Peyer's patch (tissue), 4 donors: ENCODE measurements at regions not wholly inside any gene's neighbourhood (a gene's known extent, or its start where the extent isn't known, plus 50 kb on each side); places are given as distances from the start of the nearest gene placed in this dataset.

Source experiments
- POLR2A ChIP-seq, 2 donors: fragments of 450-650 bp; IDR thresholded peaks; one replicate each; pipeline ENCODE4 v1.5.1; 2017; ENCODE audit warnings: antibody characterized with exemption in 2 of 2, mild to moderate bottlenecking in 2 of 2, moderate library complexity in 2 of 2
- TF ChIP-seq, protein P1 (sequence below), 6 experiments: fragments of 450-650 bp in 4 of 6; fragments of 200-600 bp in 2 of 6; sonication (generic) in 1 of 6; IDR thresholded peaks; one replicate each; pipeline ENCODE4 v1.5.1; 2017 to 2019; ENCODE audit warnings: antibody characterized with exemption in 6 of 6, mild to moderate bottlenecking in 3 of 6, moderate library complexity in 1 of 6

DNA sequence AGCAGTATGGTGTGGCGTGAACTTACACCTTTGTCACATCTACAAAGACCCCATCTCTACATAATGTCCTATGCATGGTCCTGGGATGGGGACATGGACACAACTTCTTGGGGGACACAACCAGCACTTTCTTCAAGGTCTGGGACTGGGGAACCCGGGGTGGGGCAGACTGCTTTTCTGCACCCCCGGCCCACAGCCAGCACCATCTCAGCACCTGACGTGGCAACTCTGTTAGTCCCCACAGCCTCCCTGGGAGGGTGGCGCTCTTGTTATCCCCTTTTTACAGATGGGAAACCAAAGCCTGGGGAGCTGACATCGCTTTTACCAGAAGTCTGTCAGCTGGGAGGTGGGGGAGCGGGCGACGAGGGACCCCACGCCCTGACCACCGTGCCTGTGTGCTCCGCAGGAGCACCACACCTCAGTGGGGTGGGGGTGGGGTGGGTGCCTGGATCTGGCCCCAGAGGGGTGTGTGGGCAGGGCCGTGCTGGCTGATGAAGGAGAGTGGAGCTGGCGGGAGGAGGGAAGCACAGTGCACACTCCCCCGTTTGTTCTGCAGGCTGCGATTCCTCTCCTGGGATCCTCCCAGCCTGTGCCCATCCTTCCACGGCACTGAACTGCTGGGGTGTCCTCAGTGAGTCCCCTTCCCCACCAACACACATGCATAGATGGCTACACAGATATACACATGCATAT is 115.4 kb upstream of the GSE1 start:
- TF ChIP-seq, protein P1, sequence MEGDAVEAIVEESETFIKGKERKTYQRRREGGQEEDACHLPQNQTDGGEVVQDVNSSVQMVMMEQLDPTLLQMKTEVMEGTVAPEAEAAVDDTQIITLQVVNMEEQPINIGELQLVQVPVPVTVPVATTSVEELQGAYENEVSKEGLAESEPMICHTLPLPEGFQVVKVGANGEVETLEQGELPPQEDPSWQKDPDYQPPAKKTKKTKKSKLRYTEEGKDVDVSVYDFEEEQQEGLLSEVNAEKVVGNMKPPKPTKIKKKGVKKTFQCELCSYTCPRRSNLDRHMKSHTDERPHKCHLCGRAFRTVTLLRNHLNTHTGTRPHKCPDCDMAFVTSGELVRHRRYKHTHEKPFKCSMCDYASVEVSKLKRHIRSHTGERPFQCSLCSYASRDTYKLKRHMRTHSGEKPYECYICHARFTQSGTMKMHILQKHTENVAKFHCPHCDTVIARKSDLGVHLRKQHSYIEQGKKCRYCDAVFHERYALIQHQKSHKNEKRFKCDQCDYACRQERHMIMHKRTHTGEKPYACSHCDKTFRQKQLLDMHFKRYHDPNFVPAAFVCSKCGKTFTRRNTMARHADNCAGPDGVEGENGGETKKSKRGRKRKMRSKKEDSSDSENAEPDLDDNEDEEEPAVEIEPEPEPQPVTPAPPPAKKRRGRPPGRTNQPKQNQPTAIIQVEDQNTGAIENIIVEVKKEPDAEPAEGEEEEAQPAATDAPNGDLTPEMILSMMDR (IDR thresholded peaks at IDR 0.05): no peak
- no peak for TF ChIP-seq POLR2A (IDR thresholded peaks at IDR 0.05)
